CD4-positive, alpha-beta T cell treated with Interferon alpha-2 for 1 hour (primary cell): ENCODE measurements at regions not wholly inside any gene's neighbourhood (a gene's known extent, or its start where the extent isn't known, plus 50 kb on each side); places are given as distances from the start of the nearest gene placed in this dataset.
A peak's percentile ranks its signal among the peaks of the same experiment; 100 is the strongest.
"Not testable (repeated sequence)": the region's sequence is repeated elsewhere in the genome, so short reads cannot be mapped to it uniquely, and the experiment has no call there.

Experiments
- DNase-seq, 2 donors: peaks; one replicate each; pipeline ENCODE4 v3.0.0-alpha.2; 2020 to 2022

DNA sequence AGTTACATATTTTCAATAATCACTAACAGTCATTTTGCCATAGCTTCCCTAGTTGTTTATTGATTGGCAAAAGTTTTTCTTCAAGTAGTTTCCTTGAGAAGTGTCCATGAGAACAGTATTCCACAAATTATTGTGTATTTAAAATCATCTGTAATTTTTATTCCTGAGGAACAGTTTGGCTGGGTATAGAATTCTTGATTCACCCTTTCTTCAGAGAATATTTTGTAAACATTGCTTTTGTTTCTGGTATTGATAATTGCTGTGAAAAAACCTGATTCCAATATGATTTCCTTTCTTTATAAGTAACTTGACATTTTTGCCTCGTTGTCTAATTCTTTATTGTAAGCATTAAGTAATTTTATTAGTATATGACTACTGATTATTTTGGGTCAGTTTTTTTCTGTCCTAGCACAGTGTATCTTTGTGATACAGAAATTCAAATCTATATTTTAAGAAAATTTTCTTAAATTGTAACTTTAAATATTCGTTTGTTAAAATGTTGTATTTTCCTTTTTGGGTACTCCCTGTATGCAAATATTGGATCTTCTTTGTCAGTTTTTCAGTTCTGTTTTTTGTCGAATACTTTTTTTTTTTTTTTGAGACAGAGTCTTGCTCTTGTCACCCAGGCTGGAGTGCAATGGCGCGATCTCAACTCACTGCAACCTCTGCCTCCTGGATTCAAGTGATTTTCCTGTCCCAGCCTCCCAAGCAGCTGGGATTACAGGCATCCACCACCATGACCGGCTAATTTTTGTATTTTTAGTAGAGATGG lies 162.0 kb upstream of the ATP2B1 start:
- no peak for DNase-seq

DNA sequence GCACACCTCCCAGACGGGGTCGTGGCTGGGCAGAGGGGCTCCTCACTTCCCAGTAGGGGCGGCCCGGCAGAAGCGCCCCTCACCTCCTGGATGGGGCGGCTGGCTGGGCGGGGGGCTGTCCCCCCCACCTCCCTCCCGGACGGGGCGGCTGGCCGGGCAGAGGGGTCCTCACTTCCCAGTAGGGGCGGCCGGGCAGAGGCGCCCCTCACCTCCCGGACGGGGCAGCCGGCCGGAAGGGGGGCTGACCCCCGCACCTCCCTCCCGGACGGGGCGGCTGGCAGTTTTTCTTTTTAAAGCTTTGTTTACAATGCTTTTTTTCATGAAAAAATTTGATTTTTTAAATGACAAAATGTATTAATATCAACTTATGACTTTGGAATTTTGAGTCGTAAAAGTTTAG lies 159.0 kb upstream of the ATP2B1 start:
- not testable (repeated sequence) for DNase-seq

DNA sequence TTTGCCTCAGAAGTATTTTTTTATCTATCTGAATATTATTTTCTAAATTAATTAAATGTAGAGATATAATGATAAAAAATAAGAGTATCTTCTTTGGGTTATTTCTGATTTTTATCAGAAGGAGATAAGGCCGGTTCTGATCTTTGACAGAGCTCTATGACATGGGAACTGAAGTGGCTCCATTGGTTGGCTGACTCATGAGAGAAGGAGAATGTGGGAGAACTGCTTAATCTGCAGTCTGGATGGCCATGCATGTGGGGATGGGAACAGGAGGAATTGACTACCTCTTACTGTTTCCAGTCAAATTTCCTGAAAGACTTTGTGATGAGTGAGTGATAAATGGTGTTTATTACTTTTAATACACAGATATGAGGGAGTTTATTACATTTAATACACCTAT lies 155.8 kb upstream of the ATP2B1 start:
- DNase-seq, result no peak

DNA sequence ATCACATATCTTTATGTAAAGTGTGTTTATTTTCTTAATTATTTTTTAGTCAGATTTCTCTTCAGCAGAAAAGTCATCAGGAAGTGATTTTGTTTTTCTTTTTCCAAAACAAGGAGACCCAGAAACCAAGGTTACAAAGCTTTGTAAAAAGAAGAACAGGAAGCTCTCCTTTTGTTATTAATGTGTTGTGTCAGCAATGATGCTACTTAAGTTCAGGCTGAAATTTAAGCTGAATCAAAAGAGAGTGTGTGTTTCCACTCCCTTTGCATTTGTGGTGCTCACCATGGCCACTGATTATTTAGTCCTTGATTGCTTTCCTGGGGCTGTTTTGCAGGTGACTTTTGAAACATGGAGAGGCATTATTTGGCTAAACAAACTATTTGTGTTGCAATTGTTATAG lies 155.3 kb upstream of the ATP2B1 start:
- peak; percentile 30 to 73 for DNase-seq

DNA sequence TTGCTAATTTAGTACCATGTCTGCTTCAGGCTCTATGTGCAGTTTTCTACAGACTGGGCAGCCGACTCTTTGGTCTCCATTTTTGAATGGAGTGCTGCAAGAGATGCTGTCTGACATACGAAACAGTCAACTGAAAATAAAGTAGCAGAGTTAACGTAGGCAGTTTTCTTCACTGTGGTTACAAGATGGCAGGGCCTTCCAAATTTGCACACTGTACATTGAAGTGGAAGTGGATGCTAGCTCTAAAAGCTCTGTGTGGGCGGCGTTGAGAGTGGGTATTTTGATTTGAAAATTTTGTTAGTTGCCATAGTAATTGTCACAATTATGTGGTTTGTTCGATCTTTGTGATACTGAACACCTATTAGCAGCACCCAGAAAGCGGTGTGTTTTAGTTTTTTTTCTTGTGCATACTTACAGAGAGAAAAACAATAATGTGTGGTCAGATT lies 154.9 kb upstream of the ATP2B1 start:
- peak; percentile 77 to 89 for DNase-seq

DNA sequence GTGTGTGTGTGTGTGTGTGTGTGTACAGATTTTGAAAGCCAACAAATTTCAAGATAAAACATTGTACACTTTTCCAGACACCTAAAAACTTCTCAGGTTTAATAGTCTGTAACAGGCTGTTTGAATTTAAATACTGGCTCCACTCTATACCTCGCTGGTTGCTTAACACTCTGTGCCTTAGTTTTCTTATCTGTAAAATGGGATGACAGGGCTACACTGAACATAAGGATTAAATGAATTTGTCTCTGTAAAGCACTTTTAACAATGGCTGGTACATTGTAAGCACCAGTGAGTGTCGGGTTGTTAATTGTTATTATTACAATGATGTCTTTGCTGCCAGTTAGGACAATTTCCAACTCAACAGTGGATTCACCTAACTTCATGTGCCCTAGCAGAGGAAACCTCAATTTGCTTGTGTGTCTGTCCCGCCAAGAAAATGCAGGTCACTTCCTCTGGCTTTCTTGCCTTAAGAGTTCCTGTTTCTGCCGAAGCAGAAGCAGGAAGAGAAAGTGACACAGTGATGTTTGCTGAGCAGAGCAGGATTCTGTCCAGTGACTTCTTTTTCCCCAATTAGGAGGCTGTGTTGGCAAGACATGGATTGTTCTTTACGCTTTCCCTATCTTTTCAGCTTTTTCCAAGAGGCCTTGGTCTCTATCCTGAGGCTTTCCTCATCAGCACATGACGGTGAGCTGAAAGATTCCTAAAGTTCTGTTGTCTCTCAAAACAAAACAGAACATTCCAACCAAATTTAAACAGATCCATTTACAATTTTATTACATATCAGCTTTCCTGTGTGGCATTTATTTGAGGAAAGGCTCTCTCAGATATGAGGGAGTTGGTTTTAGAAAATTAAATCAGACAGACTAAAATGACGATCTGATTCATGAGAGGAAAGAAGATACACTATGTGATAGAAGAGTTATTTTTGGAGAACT lies 154.1 kb upstream of the ATP2B1 start:
- DNase-seq, result peak; percentile 76 to 81

DNA sequence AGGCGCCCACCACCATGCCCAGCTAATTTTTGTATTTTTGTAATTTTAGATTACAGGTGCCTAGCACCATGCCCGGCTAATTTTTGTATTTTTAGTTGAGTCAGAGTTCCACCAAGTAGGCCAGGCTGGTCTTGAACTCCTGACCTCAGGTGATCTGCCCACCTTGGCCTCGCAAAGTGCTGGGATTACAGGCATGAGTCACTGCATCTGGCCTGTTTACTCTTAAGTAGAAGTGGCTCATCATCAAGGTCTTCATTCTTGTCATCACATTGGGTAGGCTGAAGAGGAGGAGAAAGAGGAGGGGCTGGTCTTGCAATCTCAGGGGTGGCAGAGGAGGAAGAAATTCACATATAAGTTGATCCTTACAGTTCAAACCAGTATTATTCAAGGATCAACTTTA lies 152.4 kb upstream of the ATP2B1 start:
- no peak for DNase-seq

DNA sequence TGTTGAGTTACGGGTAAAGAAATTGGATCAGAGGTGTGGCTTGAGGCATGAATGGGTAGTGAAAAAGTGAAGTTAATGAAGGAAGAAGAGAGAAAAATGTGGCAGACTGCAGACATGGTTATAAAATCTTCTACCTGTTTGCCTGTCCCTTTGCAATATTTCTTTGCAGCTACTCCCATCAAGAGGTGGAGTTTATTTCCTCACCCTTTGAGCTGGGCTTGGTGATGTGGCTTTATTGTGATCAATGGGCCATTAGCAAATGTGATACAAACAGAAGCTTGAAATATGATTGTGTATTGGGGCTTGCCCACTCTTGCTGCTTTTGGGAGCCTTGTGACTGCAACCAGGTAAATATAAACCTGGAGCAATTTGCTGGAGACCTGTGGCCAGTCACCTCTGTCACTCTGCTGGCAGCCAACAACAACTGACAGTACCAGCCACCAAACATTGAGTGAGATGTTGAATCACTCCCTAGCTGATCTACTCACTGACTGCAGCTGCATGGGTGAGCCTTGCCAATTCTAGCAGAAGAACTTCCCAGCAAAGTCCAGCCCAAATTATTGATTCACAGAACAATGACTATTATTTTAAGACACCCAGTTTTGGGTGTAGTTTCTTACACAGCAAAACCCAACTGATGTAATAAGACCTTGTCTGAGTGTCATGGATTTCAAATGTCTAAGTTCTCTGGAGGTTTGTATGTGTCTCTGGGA lies 151.0 kb upstream of the ATP2B1 start:
- DNase-seq, result peak in 1 of 2 donors; percentile 48

DNA sequence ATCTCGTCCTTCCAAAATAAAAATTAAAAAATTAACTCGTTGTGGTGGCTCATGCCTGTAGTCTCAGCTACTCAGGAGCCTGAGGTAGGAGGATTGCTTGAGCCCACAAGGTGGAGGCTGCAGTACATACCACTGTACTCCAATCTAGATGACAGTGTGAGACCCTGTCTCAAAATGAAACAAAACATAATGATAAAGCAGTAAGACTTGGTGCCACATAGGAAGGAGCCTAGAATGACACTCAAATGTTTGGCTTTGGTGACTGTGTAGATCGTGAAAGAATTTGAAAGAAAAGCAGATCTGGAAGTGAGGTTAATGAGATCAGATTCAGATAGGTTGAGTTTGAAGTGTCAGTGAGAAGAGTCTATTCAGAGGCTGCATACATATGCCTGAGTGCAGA lies 150.1 kb upstream of the ATP2B1 start:
- DNase-seq, result no peak

DNA sequence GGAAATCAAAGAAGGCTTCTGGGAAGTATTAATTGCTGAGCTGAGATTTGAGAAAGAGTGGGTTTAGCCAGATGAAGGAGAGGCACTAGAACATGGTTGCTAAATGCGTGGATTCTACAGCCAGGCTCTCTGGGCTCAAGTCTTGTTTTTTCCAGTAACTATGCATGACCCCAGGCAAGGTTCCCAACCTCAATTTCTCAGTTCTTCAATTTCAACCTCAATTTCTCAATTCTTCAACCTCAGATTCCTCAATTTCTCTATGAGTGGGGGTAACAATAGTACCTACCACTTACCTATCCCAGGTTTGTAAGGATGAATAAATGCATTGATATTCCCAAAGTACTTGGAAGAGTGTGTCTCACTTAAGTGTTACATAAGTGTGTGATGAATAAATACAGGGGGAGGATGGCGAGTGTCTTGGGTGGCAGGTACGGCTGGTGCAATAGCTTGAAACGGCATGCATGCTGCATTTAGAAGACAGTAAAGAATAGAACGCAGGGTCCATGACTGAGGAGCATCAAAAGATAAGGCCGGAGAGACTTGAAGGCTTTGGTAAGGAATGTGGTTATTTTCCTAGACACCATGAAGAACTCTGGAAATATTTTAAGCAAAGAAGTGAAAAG lies 149.1 kb upstream of the ATP2B1 start:
- no peak for DNase-seq

DNA sequence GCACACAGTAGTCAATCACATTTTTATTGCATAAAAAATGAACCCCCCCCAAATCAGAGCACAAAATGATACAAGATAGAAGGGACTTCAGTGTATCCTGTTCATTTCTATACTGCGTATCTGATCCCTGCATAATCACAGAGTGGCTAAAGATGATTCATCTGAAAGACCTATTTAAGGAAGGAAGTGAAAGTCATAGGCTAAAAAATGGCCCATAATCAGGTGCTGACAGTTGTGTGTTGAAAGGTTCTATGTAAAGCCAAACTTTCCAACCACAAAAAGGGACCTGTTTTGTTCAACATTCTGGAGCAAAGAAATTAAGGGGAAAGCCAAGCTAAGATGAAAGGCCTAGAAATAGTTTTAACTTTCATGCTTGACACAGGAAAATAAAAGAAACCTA lies 147.8 kb upstream of the ATP2B1 start:
- peak in 1 of 2 donors; percentile 32 for DNase-seq

DNA sequence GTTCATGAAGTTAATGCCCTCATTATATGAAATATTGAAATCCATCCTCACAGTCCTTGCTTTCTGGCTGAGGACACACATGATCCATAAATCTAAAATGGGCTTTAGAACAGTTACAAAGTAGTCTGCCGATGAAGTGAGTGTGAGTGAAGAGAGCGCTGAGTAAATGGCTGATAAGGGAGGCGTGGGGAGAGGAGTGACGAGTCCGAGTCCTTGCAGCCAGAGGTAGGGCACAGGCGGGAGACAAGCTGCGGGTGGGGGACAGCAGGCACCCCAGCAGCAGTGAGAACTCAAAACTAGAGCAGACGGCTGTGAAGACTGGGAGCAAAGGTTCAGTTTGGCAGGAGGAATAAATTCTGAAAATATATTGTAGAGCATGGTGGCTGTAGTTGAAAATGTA lies 140.1 kb upstream of the ATP2B1 start:
- DNase-seq, result no peak

DNA sequence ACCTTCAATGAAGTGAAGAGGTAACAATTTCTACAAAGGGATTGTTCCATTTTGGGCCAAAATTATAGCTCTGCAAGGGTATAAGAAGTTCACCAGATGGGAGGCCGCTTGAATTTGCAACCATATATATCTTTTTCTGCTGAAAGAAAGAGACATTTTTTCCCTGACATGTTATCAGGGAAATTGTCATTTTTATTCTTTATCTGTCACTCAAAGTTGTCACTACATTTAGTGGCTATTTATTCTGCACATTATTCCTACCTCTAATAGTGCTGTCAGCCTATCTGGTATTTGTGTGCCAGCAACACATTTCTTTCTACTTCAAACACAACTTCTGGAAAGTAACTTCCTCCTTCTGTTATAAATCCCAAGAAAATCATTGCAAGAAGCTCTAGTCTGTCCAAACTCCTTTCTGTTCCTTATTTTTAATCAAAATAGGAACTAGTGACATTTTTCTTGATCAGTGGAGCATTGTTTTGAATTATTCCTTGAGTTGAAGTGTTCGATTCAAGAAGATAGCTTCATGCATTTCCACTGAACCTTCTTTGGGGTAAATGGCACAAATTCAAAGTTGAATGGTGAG lies 137.9 kb upstream of the ATP2B1 start:
- DNase-seq, result no peak

DNA sequence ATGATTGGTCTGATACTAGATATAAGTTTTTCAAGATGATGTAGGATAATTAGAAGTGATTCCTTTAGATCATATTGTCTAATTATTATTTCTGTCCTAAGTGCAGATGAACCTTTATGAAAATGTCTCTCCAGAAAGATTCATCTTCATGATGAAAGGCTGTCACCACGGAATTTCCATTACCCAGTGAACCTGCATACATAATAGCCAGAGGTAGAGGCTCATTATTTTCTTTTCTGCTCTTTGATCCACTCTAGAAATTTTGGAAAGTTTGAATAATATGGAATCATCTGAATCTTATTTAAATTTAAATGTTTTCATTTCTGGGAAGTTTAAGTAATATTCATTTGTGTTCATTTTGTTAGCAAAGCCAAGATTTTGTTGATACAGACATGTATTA lies 137.1 kb upstream of the ATP2B1 start:
- no peak for DNase-seq

DNA sequence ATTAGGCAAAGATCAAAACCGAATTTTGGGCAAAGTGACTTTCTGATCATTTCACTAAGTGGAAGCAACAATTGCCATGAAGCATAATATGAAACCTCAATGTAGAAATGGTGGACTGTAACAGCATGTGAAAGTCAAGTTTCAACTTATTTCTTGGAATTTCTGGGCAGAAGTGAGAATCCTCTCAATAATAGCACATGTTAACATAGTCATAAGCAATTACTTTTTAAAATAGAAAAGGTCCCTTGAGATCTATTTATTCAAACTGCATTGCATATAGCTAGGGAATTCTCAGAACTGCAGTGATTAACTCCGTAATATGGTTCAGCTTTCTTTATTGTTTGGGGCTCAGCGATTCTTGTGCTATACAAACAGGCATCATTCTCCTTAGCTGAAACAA lies 136.7 kb upstream of the ATP2B1 start:
- no peak for DNase-seq

DNA sequence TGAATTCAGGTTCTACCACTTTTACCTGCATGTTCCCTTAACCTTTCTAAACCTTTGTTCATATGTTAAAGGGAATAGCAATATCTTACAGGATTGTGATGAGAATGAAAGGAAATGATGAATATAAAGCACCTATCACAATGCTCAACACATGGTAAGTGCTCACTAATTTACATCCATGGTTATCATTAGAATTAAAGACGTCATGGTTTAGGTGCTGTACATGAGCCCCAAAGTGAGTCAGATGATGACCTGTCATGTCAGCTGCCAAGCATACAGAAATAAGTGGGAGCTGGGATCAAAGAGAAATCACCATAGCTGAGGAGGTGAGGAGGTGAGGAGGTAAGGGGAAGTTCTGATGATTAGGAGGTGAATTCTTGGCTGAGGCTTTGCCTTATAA lies 135.9 kb upstream of the ATP2B1 start:
- DNase-seq, result no peak

DNA sequence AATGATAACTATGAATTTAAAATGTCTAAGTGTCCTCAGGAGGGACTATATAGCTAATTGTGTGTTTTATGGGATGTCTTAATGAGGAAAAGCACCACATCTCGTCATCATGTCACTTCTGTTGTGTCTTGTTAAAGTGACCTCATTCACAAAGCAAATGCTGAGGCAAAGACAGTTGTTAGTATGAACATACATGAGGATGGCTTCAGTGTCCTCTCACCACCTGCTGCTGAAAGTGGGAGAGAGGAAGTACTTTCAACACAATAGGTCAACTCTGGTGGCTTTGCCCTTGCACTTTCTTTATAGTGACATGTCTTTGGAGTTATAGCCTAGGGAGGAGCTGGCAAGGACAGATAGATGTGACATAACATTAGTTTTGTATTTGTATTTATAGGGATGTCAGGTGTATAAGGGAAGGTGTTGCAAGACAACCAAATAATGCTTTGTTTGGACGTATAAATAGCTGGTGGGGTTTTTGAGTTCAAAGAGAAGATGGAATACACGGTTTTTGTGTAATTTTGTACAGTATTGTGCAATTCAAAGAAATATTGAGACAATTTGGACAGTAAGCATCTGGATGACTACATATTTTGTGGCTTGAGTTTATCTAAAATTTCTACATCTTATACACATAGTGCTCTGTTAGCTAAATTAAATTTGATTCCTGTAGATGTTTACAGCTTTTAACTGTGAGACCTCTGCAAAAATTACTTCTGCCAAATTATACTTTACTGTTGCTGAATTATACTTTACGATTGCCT lies 131.7 kb upstream of the ATP2B1 start:
- DNase-seq, result no peak

DNA sequence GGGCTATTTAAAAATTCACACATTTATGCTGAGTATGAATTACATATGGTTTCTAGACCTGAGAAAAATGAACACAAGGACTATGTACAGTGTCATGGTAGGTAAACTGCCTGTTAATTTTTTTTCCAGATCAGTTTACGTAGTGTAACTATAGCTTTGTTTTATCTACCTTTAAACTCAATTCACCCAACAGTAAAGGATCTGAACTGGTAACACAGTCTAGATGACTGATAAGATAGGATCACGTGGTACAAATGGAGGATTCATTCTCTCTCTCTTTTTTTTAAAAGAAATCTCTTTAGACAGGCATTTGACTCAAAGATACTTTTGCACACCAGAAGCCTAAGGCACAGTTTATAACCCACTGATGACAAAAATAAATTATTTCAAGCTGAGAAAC lies 130.8 kb upstream of the ATP2B1 start:
- DNase-seq, result no peak

DNA sequence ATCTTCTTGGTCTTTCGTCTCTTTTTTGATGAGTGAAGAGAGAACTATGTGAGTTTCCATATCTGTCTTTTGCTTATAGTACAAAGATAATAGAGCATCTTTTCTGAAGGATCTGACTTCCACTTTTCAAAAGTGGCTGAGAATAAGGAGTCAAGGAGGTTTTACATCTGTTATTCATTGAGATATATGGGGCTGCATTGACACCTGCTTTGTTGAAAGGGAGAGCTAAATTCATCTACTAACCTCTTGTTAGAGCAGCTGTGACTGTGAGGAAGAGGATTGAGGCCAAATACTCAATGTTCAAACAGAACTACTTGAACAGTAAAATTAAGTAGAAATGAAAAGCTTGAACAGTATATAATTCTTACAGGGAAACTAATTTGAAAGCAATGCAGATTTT lies 130.2 kb upstream of the ATP2B1 start:
- no peak for DNase-seq

DNA sequence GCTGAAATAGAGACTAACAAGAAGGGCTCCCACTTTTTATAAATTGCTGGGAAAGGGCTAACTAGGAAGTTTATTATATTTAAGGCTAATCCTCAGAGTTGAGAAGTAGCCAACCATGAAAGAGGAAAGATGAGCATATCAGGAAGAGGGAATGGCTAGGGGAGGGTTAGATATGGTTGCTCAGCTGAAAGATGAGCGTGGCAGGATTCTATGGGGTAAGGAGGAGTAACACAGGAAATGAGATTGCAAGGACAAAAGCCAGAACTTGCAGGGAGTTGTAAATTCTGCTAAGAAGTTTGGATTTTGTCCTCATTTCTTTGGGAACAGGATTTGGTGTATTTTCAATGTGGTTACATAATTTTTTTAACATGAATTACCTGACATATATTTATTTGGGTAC lies 127.4 kb upstream of the ATP2B1 start:
- DNase-seq, result no peak

DNA sequence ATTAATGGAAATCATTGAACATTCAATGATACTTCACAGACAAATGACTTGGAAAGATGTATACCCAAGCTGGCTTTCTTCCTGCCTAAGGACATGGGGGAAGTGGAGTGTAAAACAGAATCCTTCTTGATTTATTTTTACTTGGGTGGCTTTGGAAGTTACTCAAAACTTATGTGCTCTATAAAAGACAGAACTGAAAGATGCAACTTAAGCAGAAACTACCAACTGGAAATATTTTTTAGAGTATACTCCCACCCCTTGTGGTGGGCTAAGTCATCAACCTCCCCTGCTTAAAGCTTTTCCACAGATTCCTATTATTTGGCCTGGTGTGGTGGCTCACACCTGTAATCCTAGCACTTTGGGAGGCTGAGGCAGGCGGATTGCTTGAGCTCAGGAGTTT lies 126.0 kb upstream of the ATP2B1 start:
- DNase-seq, result no peak
